Activated T-cell treated with anti-CD3 and anti-CD28 coated beads for 4 hours (primary cell): ENCODE measurements at regions not wholly inside any gene's neighbourhood (a gene's known extent, or its start where the extent isn't known, plus 50 kb on each side); places are given as distances from the start of the nearest gene placed in this dataset.
"Not testable (repeated sequence)": the region's sequence is repeated elsewhere in the genome, so short reads cannot be mapped to it uniquely, and the experiment has no call there.

Source experiments
- DNase-seq: peaks from one replicate; pipeline ENCODE4 v3.0.0-alpha.2; 2020

- DNase-seq, result no peak
Observed at GRCh38 chr15:58298879-58299850, 132.6 kb upstream of the LIPC start.

GRCh38 chr15:58302832-58303231, 129.0 kb upstream of the LIPC start:
- no peak for DNase-seq

- DNase-seq, result no peak
Observed at GRCh38 chr15:58303236-58303635, 128.6 kb upstream of the LIPC start.

- DNase-seq, result no peak
Observed at GRCh38 chr15:58306591-58307312, 125.0 kb upstream of the LIPC start.

GRCh38 chr15:58307313-58307961, 124.4 kb upstream of the LIPC start:
- DNase-seq, result no peak

GRCh38 chr15:58308742-58309355, 122.9 kb upstream of the LIPC start:
- no peak for DNase-seq

- no peak for DNase-seq
Observed at GRCh38 chr15:58309963-58310928, 121.5 kb upstream of the LIPC start.

- no peak for DNase-seq
Observed at GRCh38 chr15:58311556-58311955, 120.2 kb upstream of the LIPC start.

- no peak for DNase-seq
Observed at GRCh38 chr15:58312031-58312430, 119.8 kb upstream of the LIPC start.

- DNase-seq, result no peak
Observed at GRCh38 chr15:58313304-58313703, 118.5 kb upstream of the LIPC start.

- no peak for DNase-seq
Observed at GRCh38 chr15:58313810-58314592, 117.8 kb upstream of the LIPC start.

- DNase-seq, result no peak
Observed at GRCh38 chr15:58314593-58315216, 117.1 kb upstream of the LIPC start.

GRCh38 chr15:58318517-58318916, 113.3 kb upstream of the LIPC start:
- no peak for DNase-seq

- no peak for DNase-seq
Observed at GRCh38 chr15:58321034-58321433, 110.8 kb upstream of the LIPC start.

GRCh38 chr15:58322253-58322652, 109.5 kb upstream of the LIPC start:
- no peak for DNase-seq

- DNase-seq, result not testable (repeated sequence)
Observed at GRCh38 chr15:58323321-58323720, 108.5 kb upstream of the LIPC start.

- DNase-seq, result no peak
Observed at GRCh38 chr15:58324533-58324932, 107.3 kb upstream of the LIPC start.

GRCh38 chr15:58327958-58328357, 103.8 kb upstream of the LIPC start:
- DNase-seq, result no peak

- DNase-seq, result no peak
Observed at GRCh38 chr15:58329211-58329610, 102.6 kb upstream of the LIPC start.
